HCT116 (cell line): ENCODE measurements at regions not wholly inside any gene's neighbourhood (a gene's known extent, or its start where the extent isn't known, plus 50 kb on each side); places are given as distances from the start of the nearest gene placed in this dataset.

Experiments used
- ATAC-seq: fragments of 200-7000 bp; cut with Tn5 transposase; 2 replicates; pipeline ENCODE4 v1.9.1; 2020; ENCODE audit warnings: mild to moderate bottlenecking, moderate library complexity
- BruUV-seq: library from RNA; stranded (reverse); fragments of 400-500 nt; replicated peaks from 2 replicates; lab custom pipeline; 2021; lab: Mats Ljungman, UMichigan
- CTCF ChIA-PET: fragments of 300-600 bp; sonication (Branson Sonifier 250); formaldehyde crosslinking; loops from one replicate; lab custom pipeline; 2021; ENCODE audit warnings: antibody characterized with exemption; lab: Charles Lee
- POLR2A ChIA-PET: fragments of 300-600, 350-600 bp; sonication (Branson Sonifier 250); formaldehyde crosslinking; loops from one replicate; lab custom pipeline; 2021; ENCODE audit warnings: antibody characterized with exemption; lab: Charles Lee
- RAD21 ChIA-PET, 2 experiments: fragments of 300-600 bp; sonication (Branson Sonifier 250); formaldehyde crosslinking; loops; one replicate each; lab custom pipeline; 2023; ENCODE audit warnings: low total read pairs in 2 of 2; ENCODE audit not compliant: uncharacterized antibody in 2 of 2, unreplicated experiment in 2 of 2, low non-redundant PET in 1 of 2; lab: Charles Lee
- DNase-seq: peaks from one replicate; pipeline ENCODE4 v3.0.0-alpha.2; 2010; ENCODE audit warnings: low read depth, low spot score
- H2AFZ ChIP-seq: fragments of 200-600 bp; shearing (Covaris generic), sonication (generic); 2 replicates; pipeline ENCODE4 v1.6.1; 2017; ENCODE audit warnings: low read depth, mixed run types, mixed read lengths, antibody characterized with exemption, low read length; ENCODE audit not compliant: poor library complexity, severe bottlenecking
- H3K27ac ChIP-seq: 2 replicates; pipeline ENCODE4 v1.5.1; 2012; ENCODE audit warnings: low read depth, low read length
- H3K27me3 ChIP-seq: fragments of 200-600 bp; sonication (generic); 2 replicates; pipeline ENCODE4 v1.6.1; 2016; ENCODE audit warnings: mixed run types, low read length, mixed read lengths; ENCODE audit not compliant: insufficient read depth
- H3K36me3 ChIP-seq, 2 experiments: fragments of 200-500 bp in 1 of 2; fragments of 200-600 bp in 1 of 2; sonication (Bioruptor generic) in 1 of 2; sonication (generic) in 1 of 2; 2 replicates each; pipeline versions ENCODE4 v1.5.1 to v1.6.1; 2014 to 2016; ENCODE audit warnings: low read length in 2 of 2, inconsistent platforms in 1 of 2, mixed read lengths in 1 of 2, mixed run types in 1 of 2; ENCODE audit not compliant: insufficient read depth in 2 of 2, control insufficient read depth in 1 of 2
- H3K4me1 ChIP-seq, 2 experiments: fragments of 200-600 bp in 1 of 2; sonication (generic) in 1 of 2; 2 replicates each; pipeline versions ENCODE4 v1.5.1 to v1.6.1; 2012 to 2017; ENCODE audit warnings: low read length in 2 of 2, inconsistent platforms in 1 of 2, mild to moderate bottlenecking in 1 of 2, mixed read lengths in 1 of 2, mixed run types in 1 of 2, moderate library complexity in 1 of 2; ENCODE audit not compliant: insufficient read depth in 2 of 2, control insufficient read depth in 1 of 2
- H3K4me2 ChIP-seq: fragments of 200-600 bp; sonication (generic); 2 replicates; pipeline ENCODE4 v1.6.1; 2017; ENCODE audit warnings: mixed run types, low read length, mixed read lengths
- H3K4me3 ChIP-seq, 2 experiments: fragments of 200-600 bp in 1 of 2; sonication (generic) in 1 of 2; replicated peaks in 1 of 2; 2 replicates each; pipeline ENCODE4 v1.5.1; 2011 to 2016; ENCODE audit warnings: low read length in 2 of 2, control low read depth in 1 of 2, low read depth in 1 of 2, mild to moderate bottlenecking in 1 of 2, mixed read lengths in 1 of 2, mixed run types in 1 of 2
- H3K79me2 ChIP-seq: fragments of 200-600 bp; sonication (generic); 2 replicates; pipeline ENCODE4 v1.6.1; 2017; ENCODE audit warnings: mild to moderate bottlenecking, mixed run types, low read length, moderate library complexity, mixed read lengths; ENCODE audit not compliant: insufficient read depth
- H3K9ac ChIP-seq: fragments of 200-600 bp; sonication (generic); 2 replicates; pipeline ENCODE4 v1.6.1; 2016; ENCODE audit warnings: low read length, mixed read lengths
- H3K9me2 ChIP-seq: fragments of 200-600 bp; sonication (generic), shearing (Covaris generic); 2 replicates; pipeline ENCODE4 v1.6.1; 2017; ENCODE audit warnings: mixed run types, mild to moderate bottlenecking, moderate library complexity; ENCODE audit not compliant: insufficient read depth
- H3K9me3 ChIP-seq, 2 experiments: fragments of 200-500 bp in 1 of 2; fragments of 200-600 bp in 1 of 2; sonication (Bioruptor generic) in 1 of 2; sonication (generic) in 1 of 2; 2 replicates each; pipeline ENCODE4 v1.6.1; 2014 to 2017; ENCODE audit warnings: low read length in 2 of 2, mixed read lengths in 2 of 2, inconsistent platforms in 1 of 2, low read depth in 1 of 2, mild to moderate bottlenecking in 1 of 2, mixed run types in 1 of 2, moderate library complexity in 1 of 2; ENCODE audit not compliant: control insufficient read depth in 1 of 2, insufficient read depth in 1 of 2
- H4K20me1 ChIP-seq: fragments of 200-600 bp; sonication (generic), shearing (Covaris generic); 2 replicates; pipeline ENCODE4 v1.6.1; 2017; ENCODE audit warnings: mixed run types, mild to moderate bottlenecking, moderate library complexity; ENCODE audit not compliant: insufficient read depth
- ATF3 ChIP-seq: IDR thresholded peaks from 2 replicates; pipeline ENCODE4 v1.6.1; 2012
- CBX3 ChIP-seq: IDR thresholded peaks from 2 replicates; pipeline ENCODE4 v1.6.1; 2012; ENCODE audit warnings: low read depth
- CTCF ChIP-seq, 3 experiments: fragments of 200-600 bp in 1 of 3; sonication (generic) in 1 of 3; IDR thresholded peaks in 2 of 3; conservative IDR thresholded peaks in 1 of 3; 2 replicates each; pipeline ENCODE4 v1.5.1; 2012 to 2017; ENCODE audit warnings: low read depth in 2 of 3, low read length in 2 of 3, antibody characterized with exemption in 1 of 3, borderline replicate concordance in 1 of 3, control low read depth in 1 of 3, mild to moderate bottlenecking in 1 of 3, mixed read lengths in 1 of 3, mixed run types in 1 of 3, moderate library complexity in 1 of 3; ENCODE audit not compliant: insufficient read depth in 1 of 3
- ELF1 ChIP-seq: IDR thresholded peaks from 2 replicates; pipeline ENCODE4 v1.6.1; 2012; ENCODE audit warnings: low read depth, borderline replicate concordance
- EZH2 ChIP-seq: fragments of 200-600 bp; sonication (generic); IDR thresholded peaks from 2 replicates; pipeline ENCODE4 v1.6.1; 2017; ENCODE audit warnings: antibody characterized with exemption, mixed run types
- EZH2phosphoT487 ChIP-seq: fragments of 200-600 bp; IDR thresholded peaks from 2 replicates; pipeline ENCODE4 v1.6.1; 2018; ENCODE audit warnings: antibody characterized with exemption, borderline replicate concordance
- FOSL1 ChIP-seq: IDR thresholded peaks from 2 replicates; pipeline ENCODE4 v1.6.1; 2012; ENCODE audit warnings: low read depth
- JUND ChIP-seq: IDR thresholded peaks from 2 replicates; pipeline ENCODE4 v1.6.1; 2012
- MAX ChIP-seq: IDR thresholded peaks from 2 replicates; pipeline ENCODE4 v1.6.1; 2012
- POLR2AphosphoS5 ChIP-seq: IDR thresholded peaks from 2 replicates; pipeline ENCODE4 v1.6.1; 2011; ENCODE audit warnings: mild to moderate bottlenecking, low read depth, low read length, moderate library complexity
- REST ChIP-seq: IDR thresholded peaks from 2 replicates; pipeline ENCODE4 v1.6.1; 2012; ENCODE audit warnings: low read depth
- SIN3A ChIP-seq: IDR thresholded peaks from 2 replicates; pipeline ENCODE4 v1.6.1; 2012; ENCODE audit warnings: low read depth
- SP1 ChIP-seq: IDR thresholded peaks from 2 replicates; pipeline ENCODE4 v1.6.1; 2012; ENCODE audit warnings: low read depth
- SRF ChIP-seq: IDR thresholded peaks from 2 replicates; pipeline ENCODE4 v1.6.1; 2012; ENCODE audit warnings: low read depth
- TCF7L2 ChIP-seq: IDR thresholded peaks from 2 replicates; pipeline ENCODE4 v1.7.0; 2011; ENCODE audit warnings: borderline replicate concordance, inconsistent platforms; ENCODE audit not compliant: insufficient read depth, insufficient read length; ENCODE audit errors: extremely low read depth
- ZBTB33 ChIP-seq: IDR thresholded peaks from 2 replicates; pipeline ENCODE4 v1.6.1; 2011; ENCODE audit warnings: mild to moderate bottlenecking, low read length, moderate library complexity; ENCODE audit not compliant: insufficient replicate concordance; ENCODE audit errors: extremely low read depth
- ZNF274 ChIP-seq: fragments of 200-500 bp; sonication (Bioruptor generic); IDR thresholded peaks from 2 replicates; pipeline ENCODE4 v1.6.1; 2014; ENCODE audit warnings: mild to moderate bottlenecking, low read depth, low read length, inconsistent platforms
- intact Hi-C: fragments of 100-400 bp; cut with micrococcal nuclease; formaldehyde crosslinking; loops from 2 replicates; pipeline ENCODE4 v1.10.0; 2022

- intact Hi-C loops: no loop called here
- CTCF ChIA-PET: no interaction called here
- DNase-seq: no peak
- no peak for TF ChIP-seq CBX3
- TF ChIP-seq EZH2: no peak
- no peak for TF ChIP-seq ELF1
- TF ChIP-seq ATF3: no peak
- TF ChIP-seq REST: no peak
- TF ChIP-seq FOSL1: no peak
- TF ChIP-seq MAX: no peak
- no peak for TF ChIP-seq EZH2phosphoT487
- TF ChIP-seq ZBTB33: no peak
- no peak for TF ChIP-seq TCF7L2
- no peak for TF ChIP-seq SP1
- TF ChIP-seq SRF: no peak
- no peak for TF ChIP-seq SIN3A
- TF ChIP-seq JUND: no peak
- no peak for TF ChIP-seq POLR2AphosphoS5
- TF ChIP-seq ZNF274: no peak
- TF ChIP-seq CTCF (IDR thresholded peaks at IDR 0.05 in 2 of 3, conservative IDR thresholded peaks at IDR 0.05 in 1 of 3; ENCODE audit: borderline replicate concordance in 1 of 3, insufficient read depth in 1 of 3, low read depth in 2 of 3, low read length in 2 of 3): no peak
- TF ChIP-seq, all 23 proteins: peak for 0
- ChIA-PET POLR2A (no interaction called here), RAD21 (no interaction called here)
- Histone ChIP-seq H2AFZ (no peak overlapping the region), H3K4me3 (no peak overlapping the region), H3K9me3 (no peaks in the 10 kb centered on the region), H3K4me2 (no peak overlapping the region), H3K4me1 (peaks cover 5% of the 10 kb centered on the region in 2 experiments; a peak in 2 of 4 replicates), H4K20me1 (no peaks in the 10 kb centered on the region), H3K36me3 (no peaks in the 10 kb centered on the region), H3K79me2 (no peaks in the 10 kb centered on the region), H3K27ac (no peak overlapping the region), H3K9me2 (no peaks in the 10 kb centered on the region), H3K9ac (no peak overlapping the region), H3K27me3 (no peaks in the 10 kb centered on the region)
- no TSS peak for BruUV-seq
- no peak for ATAC-seq
Observed at GRCh38 chr5:125413496-125414274, 667.2 kb upstream of the ZNF608 start.
